Epithelial cell of prostate (primary cell): ENCODE measurements at regions not wholly inside any gene's neighbourhood (a gene's known extent, or its start where the extent isn't known, plus 50 kb on each side); places are given as distances from the start of the nearest gene placed in this dataset.
"Not testable (repeated sequence)": the region's sequence is repeated elsewhere in the genome, so short reads cannot be mapped to it uniquely, and the experiment has no call there.

ENCODE experiments used
- DNase-seq: peaks from one replicate; pipeline ENCODE4 v3.0.0-alpha.2; 2011; ENCODE audit warnings: low read depth, low spot score
- H3K27ac ChIP-seq: fragments of 450-650 bp; 2 replicates; pipeline ENCODE4 v1.5.1; 2017; ENCODE audit warnings: mild to moderate bottlenecking

DNA sequence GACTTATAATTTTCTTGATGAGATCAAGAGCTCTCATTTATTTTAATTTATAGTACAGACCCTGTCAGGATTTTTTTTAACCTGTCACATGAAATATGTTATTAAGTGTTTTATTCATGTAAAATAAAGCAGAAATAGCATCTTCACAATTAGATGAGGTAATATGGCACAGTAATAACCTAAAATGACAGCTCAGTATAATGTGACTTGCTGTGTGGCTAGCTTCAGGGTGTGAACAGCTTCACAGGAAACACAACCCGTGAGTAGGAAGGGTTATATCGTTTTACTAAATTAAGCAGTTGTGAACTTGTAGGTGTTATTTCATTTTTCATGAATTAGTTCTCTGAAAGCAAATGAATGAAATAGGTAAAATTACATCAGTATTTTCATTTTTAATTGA is 366.9 kb upstream of the CHORDC1 start:
- no peak overlapping the region for H3K27ac ChIP-seq
- DNase-seq: no peak

DNA sequence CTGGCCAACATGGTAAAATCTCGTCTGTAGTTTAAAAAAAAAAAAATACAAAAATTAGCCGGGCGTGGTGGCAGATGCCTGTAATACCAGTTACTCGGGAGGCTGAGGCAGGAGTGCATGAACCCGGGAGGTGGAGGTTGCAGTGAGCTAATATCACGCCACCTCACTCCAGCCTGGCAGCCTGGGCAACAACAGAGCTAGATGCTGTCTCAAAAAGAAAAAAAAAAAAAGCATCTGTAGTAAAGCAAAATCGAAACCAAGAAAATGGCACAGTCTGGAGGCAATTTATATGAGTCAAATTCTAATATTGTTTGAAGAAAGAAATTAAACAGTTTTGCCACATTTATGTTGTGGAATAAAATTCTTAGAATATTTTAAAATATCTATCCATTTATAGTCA is 365.0 kb upstream of the CHORDC1 start:
- H3K27ac ChIP-seq: no peak overlapping the region
- no peak for DNase-seq

DNA sequence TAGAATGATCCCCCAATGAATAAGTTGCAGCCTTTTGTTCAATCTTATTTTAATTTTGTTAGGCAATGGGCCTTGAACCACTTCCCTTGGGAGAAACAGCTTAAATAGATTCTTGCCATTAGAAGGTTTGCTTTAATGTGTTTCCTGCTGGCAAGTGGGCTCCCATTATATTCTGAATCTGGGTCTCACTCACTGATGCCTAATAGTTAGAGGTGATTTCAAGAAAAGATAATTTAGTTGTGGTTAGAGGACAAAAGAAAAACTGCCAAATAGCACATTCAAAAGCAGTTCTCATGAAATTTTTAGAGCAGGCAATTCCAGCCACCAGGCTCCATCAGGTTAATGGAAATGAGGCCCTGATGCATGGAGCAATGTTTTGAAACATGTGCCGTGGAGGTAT is 362.6 kb upstream of the CHORDC1 start:
- no peak overlapping the region for H3K27ac ChIP-seq

DNA sequence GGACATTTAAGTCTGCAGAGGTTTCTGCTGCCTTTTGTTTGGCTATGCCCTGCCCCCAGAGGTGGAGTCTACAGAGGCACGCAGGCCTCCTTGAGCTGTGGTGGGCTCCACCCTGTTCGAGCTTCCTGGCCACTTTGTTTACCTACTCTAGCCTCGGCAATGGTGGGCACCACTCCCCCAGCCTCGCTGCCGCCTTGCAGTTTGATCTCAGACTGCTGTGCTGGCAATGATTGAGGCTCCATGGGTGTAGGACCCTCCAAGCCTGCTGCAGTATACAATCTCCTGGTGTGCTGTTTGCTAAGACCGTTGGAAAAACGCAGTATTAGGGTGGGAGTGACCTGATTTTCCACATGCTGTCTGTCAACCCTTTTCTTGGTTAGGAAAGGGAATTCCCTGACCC is 360.1 kb upstream of the CHORDC1 start:
- H3K27ac ChIP-seq, DNase-seq: not testable (repeated sequence)

More for the DNA sequence above, 362.6 kb upstream of the CHORDC1 start:
- no peak for DNase-seq

DNA sequence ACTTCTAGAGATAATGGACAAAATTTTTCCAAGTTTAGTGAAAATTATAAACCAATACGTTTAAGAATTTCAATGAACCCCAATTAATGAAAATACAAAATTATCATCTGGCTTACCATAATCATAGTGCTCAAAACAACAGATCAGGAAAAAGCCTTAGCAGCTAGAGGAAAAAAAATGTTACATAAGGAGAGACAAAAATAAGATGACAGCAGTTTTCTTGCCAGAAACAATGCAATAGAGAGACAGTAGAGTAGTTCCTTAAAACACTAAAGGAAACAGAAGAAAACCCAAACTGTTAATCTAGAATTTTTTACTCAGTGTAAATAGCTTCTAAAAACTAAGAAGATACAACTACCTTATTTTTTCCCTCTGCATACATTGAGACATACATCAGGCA is 341.7 kb upstream of the CHORDC1 start:
- DNase-seq: no peak
- no peak overlapping the region for H3K27ac ChIP-seq

DNA sequence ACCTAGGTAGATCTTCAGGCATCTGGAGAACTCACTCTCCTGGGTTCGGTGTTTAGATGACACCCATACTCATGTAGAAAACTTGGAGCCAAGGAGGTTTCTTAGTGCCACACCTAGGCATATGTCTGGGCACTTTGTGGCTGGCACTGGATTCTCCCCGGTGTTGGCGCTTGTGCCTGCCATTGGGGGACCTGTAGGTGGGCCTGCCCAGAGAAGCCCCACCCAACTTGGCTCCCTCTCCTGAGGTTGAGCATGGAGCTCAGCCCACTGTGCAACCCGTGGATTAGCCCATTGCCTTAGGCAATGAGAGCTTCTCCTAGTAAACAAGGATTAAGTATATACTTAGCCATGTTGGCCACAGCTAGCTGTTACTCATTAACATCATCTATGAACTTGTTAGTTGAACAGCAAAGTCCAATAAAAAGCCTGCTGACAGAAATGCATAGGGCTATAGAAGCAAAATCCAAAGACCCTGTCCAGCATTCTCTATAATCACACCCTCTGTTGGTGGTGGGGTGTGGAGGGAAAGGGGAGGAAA is 335.5 kb upstream of the CHORDC1 start:
- no peak overlapping the region for H3K27ac ChIP-seq
- no peak for DNase-seq

DNA sequence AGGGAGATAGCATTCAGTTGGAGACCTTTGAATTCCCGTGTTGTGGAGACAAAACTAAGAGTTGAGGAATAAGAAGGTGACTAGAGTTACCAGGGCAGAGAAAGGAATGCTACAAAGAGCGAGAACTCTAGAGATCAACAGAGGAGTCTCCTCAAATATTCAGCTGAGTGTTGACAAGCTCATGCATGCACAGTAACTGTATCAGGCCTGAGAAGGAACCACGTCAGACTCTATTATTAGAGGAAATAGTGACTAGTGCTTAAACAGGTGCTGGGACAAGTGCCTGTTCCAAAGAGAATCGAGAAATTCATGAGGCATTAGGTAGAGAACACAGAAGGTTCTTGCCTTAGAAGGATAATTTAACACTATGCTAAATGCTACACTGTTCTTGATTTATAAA is 333.8 kb upstream of the CHORDC1 start:
- peak; percentile 39 for DNase-seq
- H3K27ac ChIP-seq: no peak overlapping the region

DNA sequence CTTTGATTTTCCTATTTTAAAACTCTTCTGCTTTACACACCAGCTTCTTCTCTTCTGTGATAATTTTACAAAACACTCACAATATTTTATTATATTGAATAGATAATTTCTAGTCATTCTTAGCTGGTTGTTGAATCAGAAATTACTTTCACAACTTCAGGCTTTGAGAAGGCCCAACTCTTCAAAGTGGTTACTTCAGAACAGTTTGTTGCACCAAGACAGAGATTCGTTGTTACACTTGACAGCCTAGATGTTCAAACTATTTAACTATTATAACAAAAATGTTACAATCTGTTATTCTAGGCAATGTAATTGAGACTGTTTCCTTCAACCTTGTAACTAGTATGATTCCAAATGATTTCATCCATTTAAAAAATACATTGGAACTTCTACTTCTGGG is 333.2 kb upstream of the CHORDC1 start:
- no peak overlapping the region for H3K27ac ChIP-seq
- no peak for DNase-seq

DNA sequence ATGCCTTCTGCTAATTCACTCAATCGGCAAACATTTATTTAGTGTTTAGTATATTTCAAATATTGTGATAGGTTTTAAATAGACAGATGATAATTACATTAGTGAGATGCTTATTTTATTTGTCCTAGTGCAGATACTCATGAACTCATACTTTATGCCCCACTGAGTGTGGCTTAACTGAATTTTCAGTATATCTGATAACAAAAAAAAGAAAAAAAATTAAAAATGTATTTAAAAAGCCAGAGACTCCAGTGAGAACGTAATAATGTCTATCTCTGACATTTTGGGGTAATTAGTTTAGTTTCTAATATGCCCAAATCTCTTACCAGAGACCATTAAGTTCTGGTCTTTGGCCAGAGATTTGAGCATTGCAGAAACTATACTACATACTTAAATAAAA is 332.6 kb upstream of the CHORDC1 start:
- no peak overlapping the region for H3K27ac ChIP-seq
- DNase-seq: no peak

DNA sequence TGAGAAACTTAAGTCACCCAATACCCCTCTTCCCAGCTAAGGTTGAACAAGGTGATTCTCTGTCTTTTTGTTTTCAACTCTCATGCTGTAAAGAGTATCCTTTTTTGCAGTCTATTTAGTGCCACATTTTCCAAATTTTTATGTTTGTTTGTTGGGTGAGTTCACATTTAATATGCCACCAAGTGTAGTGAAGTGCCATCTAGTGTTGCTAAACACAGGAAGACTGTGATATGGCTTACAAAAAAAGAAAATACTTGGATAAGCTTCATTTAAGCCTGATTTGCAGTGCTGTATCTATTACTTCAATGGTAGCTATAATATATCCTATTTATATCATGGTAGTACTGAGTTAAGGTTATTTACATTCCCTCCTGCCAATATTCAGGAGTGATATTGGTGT is 319.2 kb upstream of the CHORDC1 start:
- no peak for DNase-seq
- no peak overlapping the region for H3K27ac ChIP-seq

DNA sequence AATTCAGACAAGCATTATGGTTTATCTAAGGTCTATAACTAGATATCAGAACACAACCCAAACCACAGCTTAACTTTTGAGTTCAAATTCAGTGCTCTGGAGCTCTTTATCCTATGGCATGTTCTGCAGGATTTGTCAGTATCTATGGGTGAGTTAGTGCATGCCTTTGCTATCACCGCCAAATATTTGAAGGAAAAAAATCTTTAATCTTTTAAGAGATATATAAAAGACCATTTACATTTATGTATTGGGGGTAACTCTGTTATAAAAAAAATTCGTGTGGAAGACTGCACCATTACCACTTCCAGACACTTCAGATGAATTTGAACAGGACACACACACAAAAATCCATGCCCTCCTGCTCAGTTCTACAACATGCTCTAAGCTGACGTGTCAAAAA is 313.5 kb upstream of the CHORDC1 start:
- no peak for DNase-seq
- H3K27ac ChIP-seq: no peak overlapping the region

DNA sequence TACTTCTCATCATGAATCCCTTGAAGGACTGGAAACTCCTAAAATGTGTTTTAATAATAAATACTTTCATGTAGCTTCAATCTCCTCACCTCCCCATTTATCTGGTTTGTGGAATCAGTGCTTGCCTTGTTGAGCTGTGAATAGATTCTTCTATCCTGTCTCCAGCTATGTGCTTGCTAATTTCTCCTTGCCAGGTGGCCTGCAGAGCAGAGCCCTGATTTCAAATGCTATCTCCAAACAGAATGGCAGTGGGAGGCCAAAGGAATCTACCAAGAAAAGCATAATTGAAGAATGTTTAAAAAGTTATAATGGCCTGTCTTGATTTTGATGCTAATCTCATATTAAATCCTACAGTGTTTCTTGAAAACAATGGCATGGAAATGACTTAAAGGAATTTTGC is 309.3 kb upstream of the CHORDC1 start:
- no peak overlapping the region for H3K27ac ChIP-seq
- DNase-seq: no peak

DNA sequence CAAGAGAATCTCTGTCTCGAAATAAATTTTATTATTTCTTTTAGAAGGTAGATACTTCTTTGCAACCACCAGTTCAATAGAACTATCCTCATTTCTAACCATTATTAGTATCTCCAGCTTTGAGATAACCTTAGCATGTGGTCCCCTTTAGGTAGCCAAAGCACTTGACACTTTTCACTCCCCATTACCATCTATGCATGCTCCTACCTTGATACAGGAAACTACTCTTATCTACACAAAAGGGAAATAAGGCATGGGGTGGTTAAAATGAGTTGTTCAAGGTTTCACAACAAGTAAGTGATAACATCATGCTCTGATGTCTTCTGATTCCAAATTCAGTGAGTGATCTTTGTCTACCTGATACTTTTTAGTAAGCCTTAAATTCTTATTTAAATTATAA is 308.2 kb upstream of the CHORDC1 start:
- DNase-seq: no peak
- no peak overlapping the region for H3K27ac ChIP-seq

DNA sequence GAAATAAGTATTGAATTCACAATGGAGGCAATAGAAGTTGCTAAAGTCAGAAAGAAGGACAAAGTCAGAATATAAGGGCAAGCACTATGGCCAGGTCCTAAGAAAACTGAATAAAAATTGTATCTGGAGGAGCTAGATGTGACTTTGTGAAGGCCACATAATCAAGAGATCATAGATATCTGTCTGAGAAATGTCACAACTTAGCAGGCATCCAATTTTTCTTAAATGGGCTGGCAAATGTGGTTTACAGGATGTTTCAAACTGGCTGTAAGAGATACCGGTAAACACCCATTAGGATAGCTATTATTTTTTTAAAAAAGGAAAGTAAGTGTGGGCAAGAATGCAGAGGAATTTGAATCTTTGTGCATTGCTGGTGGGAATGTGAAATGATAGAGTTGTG is 303.1 kb upstream of the CHORDC1 start:
- DNase-seq: no peak
- no peak overlapping the region for H3K27ac ChIP-seq

DNA sequence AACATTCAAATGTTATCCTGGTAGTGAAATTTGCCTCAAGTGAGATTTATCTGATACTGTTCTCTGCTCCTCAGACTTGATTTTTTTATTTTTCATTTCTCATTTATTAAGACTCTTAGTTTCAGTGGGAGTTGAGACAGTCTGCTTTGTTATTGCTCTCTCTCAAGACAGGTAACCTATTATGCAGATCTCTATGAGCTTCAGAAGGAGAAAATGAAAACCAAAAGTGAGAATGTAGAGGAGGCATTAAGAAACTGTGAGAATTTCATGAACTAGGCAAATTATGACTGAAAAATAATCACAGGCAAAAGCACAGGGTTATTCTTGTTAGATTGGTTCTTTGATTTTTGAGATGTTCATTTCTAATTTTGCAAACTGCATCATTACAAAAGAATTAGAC is 290.0 kb upstream of the CHORDC1 start:
- no peak overlapping the region for H3K27ac ChIP-seq
- DNase-seq: no peak

DNA sequence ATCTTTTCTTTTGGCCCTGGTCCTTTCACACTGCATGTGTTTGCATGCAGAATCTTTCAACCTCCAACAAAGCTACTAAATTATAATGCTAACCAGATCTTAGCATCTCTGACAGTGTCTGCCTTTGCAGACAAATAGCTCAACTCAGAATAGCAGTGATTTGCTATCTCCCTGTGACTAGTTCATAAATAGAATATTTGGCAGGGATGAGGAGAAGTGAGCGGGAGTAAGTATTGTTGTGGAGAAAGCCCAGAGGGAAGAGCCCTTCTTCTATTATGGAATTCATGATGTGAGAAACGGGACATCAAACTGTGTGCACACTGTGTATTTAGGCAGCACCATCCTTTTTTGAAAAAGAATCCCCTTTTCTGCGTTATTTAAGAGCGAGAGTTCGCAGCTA is 288.0 kb upstream of the CHORDC1 start:
- DNase-seq: no peak
- no peak overlapping the region for H3K27ac ChIP-seq

DNA sequence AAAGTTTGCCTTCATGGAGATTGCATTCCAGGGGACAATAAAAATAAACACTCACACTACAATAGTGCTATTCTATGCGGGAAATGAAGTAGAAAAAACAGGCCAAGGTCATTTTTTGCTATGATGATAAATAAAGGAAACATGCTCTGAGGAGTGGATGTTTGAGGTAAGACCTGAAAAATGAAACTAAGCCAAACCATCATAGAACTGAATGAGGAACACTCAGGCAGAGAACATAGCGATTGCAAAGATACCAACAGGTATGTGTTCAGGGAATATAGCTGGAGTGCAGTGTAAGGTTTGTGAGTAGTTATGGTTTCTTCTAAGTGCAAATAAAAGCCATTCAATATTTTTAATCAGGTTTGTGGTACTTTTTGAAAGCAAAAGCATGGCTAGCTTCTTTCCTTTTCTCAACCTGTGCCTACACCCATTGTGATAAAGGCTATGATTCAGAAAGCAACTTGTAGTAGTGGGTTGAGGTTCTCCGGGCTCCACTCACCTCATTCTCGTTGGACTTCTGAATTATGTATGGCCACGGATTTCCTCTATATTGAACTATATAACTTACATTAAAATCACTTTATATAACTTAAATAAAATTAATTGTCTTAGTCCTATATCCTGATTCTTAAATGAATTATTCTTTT is 278.2 kb upstream of the CHORDC1 start:
- no peak for DNase-seq
- no peak overlapping the region for H3K27ac ChIP-seq

DNA sequence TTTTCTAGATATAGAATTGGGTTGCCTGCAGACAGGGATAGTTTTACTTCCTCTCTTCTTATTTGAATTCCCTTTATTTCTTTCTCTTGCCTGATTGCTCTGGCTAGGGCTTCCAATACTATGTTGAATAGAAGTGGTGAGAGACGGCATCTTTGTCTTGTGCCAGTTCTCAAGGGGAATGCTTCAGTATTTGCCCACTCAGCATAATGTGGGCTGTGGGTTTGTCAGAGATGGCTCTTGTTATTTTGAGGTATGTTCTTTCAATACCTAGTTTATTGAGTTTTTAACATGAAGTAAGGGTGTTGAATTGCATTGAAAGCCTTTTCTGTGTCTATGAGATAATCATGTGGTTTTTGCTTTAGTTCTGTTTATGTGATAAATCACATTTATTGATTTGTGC is 273.9 kb upstream of the CHORDC1 start:
- DNase-seq: no peak
- no peak overlapping the region for H3K27ac ChIP-seq

DNA sequence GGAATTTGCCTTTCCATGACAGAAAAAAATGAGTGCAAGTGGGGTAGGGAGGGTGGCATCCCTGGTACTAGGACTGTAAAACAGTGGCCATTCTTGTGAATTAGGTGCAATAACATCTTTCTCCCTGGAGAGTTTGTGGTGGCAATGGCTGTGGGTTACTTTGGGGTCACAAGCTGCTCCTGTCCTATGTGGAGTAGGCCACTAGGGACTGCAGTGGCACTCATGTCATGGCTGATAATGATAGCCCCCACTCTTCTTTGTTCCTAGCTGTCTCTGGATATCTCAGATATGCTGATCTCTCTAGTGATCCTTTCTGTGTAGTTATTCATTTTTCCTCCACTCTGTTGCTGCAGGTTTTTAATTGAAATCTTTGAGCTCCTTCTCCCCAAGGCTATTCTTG is 270.5 kb upstream of the CHORDC1 start:
- no peak for DNase-seq
- H3K27ac ChIP-seq: no peak overlapping the region

DNA sequence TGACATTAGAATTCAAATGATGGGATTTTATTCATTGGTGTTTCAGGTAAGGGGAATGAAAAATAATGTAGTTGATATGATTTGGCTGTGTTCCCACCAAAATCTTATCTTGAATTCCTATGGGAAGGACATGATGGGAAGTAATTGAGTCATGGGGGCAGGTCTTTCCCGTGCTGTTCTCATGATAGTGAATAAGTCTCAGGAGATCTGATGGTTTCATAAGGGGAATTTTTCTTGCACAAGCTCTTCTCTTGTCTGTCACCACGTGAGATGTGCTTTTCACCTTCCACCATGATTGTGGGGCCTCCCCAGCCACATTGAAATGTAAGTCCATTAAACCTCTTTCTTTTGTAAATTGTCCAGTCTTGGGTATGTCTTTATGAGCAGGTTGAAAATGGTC is 268.6 kb upstream of the CHORDC1 start:
- no peak overlapping the region for H3K27ac ChIP-seq
- no peak for DNase-seq

DNA sequence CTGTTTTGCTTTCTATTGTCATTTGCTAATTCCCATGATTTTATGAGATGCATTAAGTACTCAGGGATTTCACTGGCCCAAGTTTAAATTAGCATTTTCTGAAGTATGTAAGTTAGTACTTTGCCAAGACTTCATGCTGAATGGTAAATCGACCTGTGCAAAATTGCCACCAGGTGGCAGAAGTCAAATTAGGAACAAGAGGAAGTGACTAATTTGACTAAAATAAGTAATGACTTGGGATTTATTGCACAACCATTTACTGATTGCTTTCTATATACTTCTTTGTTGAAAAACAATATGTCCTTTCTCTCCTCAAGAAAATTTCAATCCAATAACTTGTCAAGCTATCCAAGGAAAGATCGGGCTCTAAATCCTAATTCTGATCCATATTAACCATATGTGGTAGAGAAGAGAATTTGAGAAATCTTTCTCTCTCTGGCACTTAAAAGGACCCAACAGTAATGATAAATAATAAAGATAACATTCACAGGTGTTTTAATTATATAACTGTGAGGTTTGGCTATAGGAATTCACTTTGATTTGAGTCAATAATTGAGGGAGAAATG is 253.7 kb upstream of the CHORDC1 start:
- peak; percentile 33 for DNase-seq
- no peak overlapping the region for H3K27ac ChIP-seq

DNA sequence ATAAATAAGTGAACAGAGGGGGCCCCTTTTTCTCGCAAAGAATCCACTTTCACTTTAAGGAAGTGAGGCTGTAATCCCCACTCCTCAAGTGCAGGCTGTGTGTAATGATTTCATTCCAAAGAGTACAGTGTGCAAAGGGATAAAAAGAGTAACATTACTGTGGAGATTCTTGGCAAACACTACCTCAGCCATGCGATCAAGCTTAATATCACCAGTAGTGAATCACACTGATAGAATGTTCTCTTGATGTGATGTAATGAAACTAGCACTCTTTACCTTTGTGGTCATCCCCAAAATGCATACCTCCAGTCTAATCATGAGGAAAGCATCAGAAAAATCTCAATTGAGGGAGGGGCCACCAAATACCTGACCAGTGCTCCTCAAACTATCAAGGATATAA is 246.1 kb upstream of the CHORDC1 start:
- H3K27ac ChIP-seq: peak overlapping the region; percentile 43
- DNase-seq: peak; percentile 68
